Thyroid gland (tissue), 4 donors: ENCODE measurements at regions not wholly inside any gene's neighbourhood (a gene's known extent, or its start where the extent isn't known, plus 50 kb on each side); places are given as distances from the start of the nearest gene placed in this dataset.

Experiments used
- DNase-seq, 2 donors: peaks; one replicate each; pipeline ENCODE4 v3.0.0-alpha.2; 2019
- H3K27ac ChIP-seq, 3 donors: fragments of 200-600 bp; sonication (generic); 1 replicate in 2 of 3; 2 replicates in 1 of 3; pipeline ENCODE4 v1.5.1; 2016 to 2019; ENCODE audit warnings: mild to moderate bottlenecking in 1 of 3, moderate library complexity in 1 of 3
- H3K27me3 ChIP-seq: fragments of 200-600 bp; sonication (generic); one replicate; pipeline ENCODE4 v1.5.1; 2019
- H3K36me3 ChIP-seq, 2 donors: fragments of 200-600 bp; sonication (generic); one replicate each; pipeline ENCODE4 v1.5.1; 2016 to 2019
- H3K4me1 ChIP-seq, 2 donors: fragments of 200-600 bp; sonication (generic); one replicate each; pipeline ENCODE4 v1.5.1; 2017 to 2019
- H3K4me3 ChIP-seq, 3 donors: fragments of 200-600 bp; sonication (generic); replicated peaks in 1 of 3; 1 replicate in 2 of 3; 2 replicates in 1 of 3; pipeline ENCODE4 v1.5.1; 2016; ENCODE audit warnings: mild to moderate bottlenecking in 1 of 3
- H3K9me3 ChIP-seq: fragments of 200-600 bp; sonication (generic); one replicate; pipeline ENCODE4 v1.5.1; 2017
- POLR2A ChIP-seq, 2 donors: fragments of 450-650 bp; IDR thresholded peaks; one replicate each; pipeline ENCODE4 v1.6.1; 2017; ENCODE audit warnings: antibody characterized with exemption in 2 of 2, mild to moderate bottlenecking in 2 of 2, moderate library complexity in 1 of 2
- WGBS, 2 donors: methylation state at CpG; one replicate each; pipeline ENCODE4 v1.1.5; 2017; 5-methylcytosine and 5-hydroxymethylcytosine counted together
- intact Hi-C: fragments of 100-400 bp; cut with DNase I; formaldehyde crosslinking; loops from one replicate; pipeline ENCODE4 v1.15.1; 2023
- TF ChIP-seq, protein P1 (sequence below), 6 experiments: fragments of 200-600 bp in 3 of 6; fragments of 450-650 bp in 3 of 6; sonication (generic) in 3 of 6; IDR thresholded peaks; one replicate each; pipeline ENCODE4 v1.5.1; 2016 to 2019; ENCODE audit warnings: antibody characterized with exemption in 6 of 6, mild to moderate bottlenecking in 2 of 6, inconsistent platforms in 1 of 6, moderate library complexity in 1 of 6

DNA sequence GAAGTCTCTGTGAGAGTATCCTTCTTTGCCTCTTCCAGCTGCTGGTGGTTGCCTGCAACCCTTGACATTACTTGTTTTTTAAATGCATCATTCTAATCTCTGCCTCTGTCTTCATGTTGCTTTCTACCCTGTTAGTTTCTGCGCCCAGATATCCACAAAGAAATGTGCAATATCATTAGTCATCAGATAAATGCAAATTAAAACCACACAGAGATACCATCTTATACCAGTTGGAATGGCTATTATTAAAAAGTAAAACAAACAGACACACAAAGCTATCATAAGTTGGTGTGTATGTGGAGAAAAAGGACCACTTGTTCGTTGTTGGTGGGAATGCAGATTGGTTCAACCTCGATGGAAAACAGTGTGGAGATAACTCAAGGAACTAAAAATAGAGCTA lies 517.4 kb downstream of the FAT4 start:
- TF ChIP-seq, protein P1, sequence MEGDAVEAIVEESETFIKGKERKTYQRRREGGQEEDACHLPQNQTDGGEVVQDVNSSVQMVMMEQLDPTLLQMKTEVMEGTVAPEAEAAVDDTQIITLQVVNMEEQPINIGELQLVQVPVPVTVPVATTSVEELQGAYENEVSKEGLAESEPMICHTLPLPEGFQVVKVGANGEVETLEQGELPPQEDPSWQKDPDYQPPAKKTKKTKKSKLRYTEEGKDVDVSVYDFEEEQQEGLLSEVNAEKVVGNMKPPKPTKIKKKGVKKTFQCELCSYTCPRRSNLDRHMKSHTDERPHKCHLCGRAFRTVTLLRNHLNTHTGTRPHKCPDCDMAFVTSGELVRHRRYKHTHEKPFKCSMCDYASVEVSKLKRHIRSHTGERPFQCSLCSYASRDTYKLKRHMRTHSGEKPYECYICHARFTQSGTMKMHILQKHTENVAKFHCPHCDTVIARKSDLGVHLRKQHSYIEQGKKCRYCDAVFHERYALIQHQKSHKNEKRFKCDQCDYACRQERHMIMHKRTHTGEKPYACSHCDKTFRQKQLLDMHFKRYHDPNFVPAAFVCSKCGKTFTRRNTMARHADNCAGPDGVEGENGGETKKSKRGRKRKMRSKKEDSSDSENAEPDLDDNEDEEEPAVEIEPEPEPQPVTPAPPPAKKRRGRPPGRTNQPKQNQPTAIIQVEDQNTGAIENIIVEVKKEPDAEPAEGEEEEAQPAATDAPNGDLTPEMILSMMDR (IDR thresholded peaks at IDR 0.05), result no peak
- TF ChIP-seq POLR2A (IDR thresholded peaks at IDR 0.05), result no peak
- no peak overlapping the region for H3K27ac ChIP-seq
- no peak overlapping the region for H3K4me3 ChIP-seq
- H3K36me3 ChIP-seq, result no peaks in the 10 kb centered on the region
- no peak for DNase-seq
- 88 to 92% methylated on average over 3 of the region's 3 CpGs for WGBS, 2 donors
- H3K4me1 ChIP-seq, result no peaks in the 10 kb centered on the region
- H3K27me3 ChIP-seq, result no peaks in the 10 kb centered on the region
- intact Hi-C loops, result no loop called here
- H3K9me3 ChIP-seq, result no peaks in the 10 kb centered on the region

DNA sequence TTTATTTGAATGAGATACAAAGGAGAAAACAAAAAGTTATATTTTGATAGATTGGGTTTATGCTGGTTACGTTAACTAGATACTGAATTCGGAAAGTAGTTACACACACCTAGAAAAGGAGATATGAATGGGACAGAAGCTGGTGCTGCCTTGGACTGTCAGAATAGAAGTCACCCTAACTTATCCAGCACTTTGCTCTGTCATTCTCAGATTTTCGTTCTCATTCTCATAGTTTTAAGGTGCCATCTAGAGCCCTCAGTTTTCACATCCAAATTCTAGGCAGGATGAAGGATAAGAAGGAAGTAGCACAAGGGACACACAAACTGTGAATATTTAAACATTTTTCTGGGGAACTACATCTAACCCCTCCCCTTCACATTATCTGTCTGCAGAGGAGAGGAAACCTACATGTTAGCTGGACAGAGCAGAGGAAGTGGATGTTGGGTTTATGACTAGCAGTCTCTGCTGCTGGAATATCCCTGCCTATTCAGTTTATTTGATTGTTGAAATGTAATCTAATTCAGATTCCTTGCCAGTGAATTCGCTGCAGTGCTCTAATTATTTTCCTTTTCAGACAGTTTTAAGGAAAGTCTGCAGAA lies 521.9 kb downstream of the FAT4 start:
- Histone ChIP-seq H3K4me1 (no peaks in the 10 kb centered on the region), H3K9me3 (no peaks in the 10 kb centered on the region), H3K4me3 (no peak overlapping the region), H3K27me3 (no peaks in the 10 kb centered on the region), H3K27ac (no peak overlapping the region), H3K36me3 (no peaks in the 10 kb centered on the region)
- TF ChIP-seq POLR2A (IDR thresholded peaks at IDR 0.05), result no peak
- TF ChIP-seq, protein P1 (IDR thresholded peaks at IDR 0.05), result no peak
- WGBS, 2 donors, result 74 to 78% methylated on average over 4 of the region's 4 CpGs
- intact Hi-C loops, result no loop called here
- no peak for DNase-seq

DNA sequence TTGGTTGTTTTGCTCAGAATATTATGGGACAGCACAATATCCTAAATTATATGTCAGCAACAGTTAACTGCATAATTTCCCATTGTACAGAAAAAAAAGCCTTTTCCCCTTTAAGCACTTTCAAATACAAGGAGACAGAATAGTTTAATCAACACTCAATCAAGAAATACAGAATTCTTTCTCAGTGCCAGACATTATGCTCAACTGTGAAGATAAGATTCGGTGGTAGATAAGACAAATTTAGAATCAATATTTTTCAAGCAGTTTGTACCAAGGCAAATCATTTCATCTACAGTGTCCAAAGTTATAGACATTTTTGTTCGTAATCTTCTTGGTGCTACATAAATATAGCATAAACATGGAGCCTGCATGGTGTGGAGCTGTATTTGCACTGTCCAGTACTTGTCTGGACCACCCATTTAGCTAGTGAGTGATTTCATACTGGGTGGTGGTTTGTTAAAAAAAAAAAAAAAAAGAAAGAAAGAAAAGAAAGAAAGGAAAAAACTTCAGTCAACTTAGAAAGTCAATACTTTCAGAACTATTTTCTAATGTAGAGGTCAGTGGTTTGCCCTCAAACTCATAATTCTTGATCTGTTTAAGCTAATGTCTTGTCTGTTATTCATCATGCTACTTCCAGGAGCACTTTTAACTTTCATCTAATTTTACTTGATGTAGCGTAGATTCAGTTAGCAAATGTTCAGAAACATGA lies 522.9 kb downstream of the FAT4 start:
- Histone ChIP-seq H3K27me3 (no peaks in the 10 kb centered on the region), H3K4me3 (no peak overlapping the region), H3K9me3 (no peaks in the 10 kb centered on the region), H3K4me1 (no peaks in the 10 kb centered on the region), H3K27ac (no peak overlapping the region), H3K36me3 (no peaks in the 10 kb centered on the region)
- intact Hi-C loops, result no loop called here
- 85 to 88% methylated on average over 3 of the region's 3 CpGs for WGBS, 2 donors
- no peak for DNase-seq
- TF ChIP-seq, protein P1 (IDR thresholded peaks at IDR 0.05), result no peak
- no peak for TF ChIP-seq POLR2A (IDR thresholded peaks at IDR 0.05)

DNA sequence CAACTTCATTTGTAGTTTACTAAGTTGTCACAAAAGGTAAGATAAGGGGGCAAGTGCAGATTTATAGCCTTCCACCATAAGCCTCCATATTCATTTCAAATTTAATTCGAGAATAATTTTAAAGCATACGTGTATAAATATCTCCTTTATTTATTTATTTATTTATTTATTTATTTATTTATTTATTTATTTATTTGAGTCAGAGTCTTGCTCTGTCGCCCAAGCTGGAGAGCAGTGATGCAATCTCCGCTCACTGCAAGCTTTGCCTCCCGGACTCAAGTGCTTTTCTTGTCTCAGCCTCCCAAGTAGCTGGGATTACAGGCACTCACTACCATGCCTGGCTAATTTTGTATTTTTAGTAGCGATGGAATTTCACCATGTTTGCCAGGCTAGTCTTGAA lies 523.4 kb downstream of the FAT4 start:
- Histone ChIP-seq H3K27me3 (no peaks in the 10 kb centered on the region), H3K4me1 (no peaks in the 10 kb centered on the region), H3K9me3 (no peaks in the 10 kb centered on the region), H3K4me3 (no peak overlapping the region), H3K36me3 (no peaks in the 10 kb centered on the region), H3K27ac (no peak overlapping the region)
- intact Hi-C loops, result no loop called here
- DNase-seq, result no peak
- 71 to 74% methylated on average over 6 of the region's 6 CpGs for WGBS, 2 donors
- no peak for TF ChIP-seq POLR2A (IDR thresholded peaks at IDR 0.05)
- TF ChIP-seq, protein P1 (IDR thresholded peaks at IDR 0.05), result no peak

DNA sequence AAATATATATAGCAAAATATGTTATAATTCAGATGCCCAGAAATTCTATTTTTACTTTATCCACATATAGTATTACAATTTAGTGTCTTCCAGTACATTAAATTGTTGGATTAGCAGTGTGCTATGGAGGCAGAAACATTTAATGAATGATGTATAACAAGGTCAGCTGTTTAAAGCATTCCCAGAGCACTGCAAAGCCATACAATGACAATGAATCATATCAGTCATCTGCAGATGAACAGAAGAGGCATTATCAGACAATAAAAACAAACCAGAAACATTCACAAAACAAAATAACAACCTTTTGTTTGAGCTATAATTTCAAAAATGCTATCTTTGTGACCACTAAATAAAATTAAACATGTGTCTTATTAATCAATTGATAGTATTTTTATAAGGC lies 524.2 kb downstream of the FAT4 start:
- DNase-seq, result no peak
- Histone ChIP-seq H3K27ac (no peak overlapping the region), H3K36me3 (no peaks in the 10 kb centered on the region), H3K4me3 (no peak overlapping the region), H3K9me3 (no peaks in the 10 kb centered on the region), H3K27me3 (no peaks in the 10 kb centered on the region), H3K4me1 (no peaks in the 10 kb centered on the region)
- intact Hi-C loops, result no loop called here
- no peak for TF ChIP-seq POLR2A (IDR thresholded peaks at IDR 0.05)
